Heart left ventricle (tissue), 16 donors: ENCODE measurements at regions not wholly inside any gene's neighbourhood (a gene's known extent, or its start where the extent isn't known, plus 50 kb on each side); places are given as distances from the start of the nearest gene placed in this dataset.

Source experiments
- ATAC-seq, 4 donors: fragments of 200-7000 bp; cut with Tn5 transposase; one replicate each; pipeline ENCODE4 v1.9.1; 2020 to 2022; ENCODE audit warnings: moderate library complexity in 4 of 4, mild to moderate bottlenecking in 3 of 4, moderate number of reproducible peaks in 1 of 4
- DNase-seq, 5 donors: peaks; one replicate each; pipeline ENCODE4 v3.0.0-alpha.2; 2020
- H3K27ac ChIP-seq, 12 donors: fragments of 200-600 bp; sonication (generic) in 4 of 12; one replicate each; pipeline versions ENCODE4 v1.5.0 to v1.8.0; 2016 to 2022; ENCODE audit warnings: mild to moderate bottlenecking in 2 of 12
- H3K27me3 ChIP-seq, 9 donors: fragments of 200-600 bp; sonication (generic) in 2 of 9; one replicate each; pipeline versions ENCODE4 v1.5.1 to v1.8.0; 2016 to 2022; ENCODE audit warnings: mild to moderate bottlenecking in 3 of 9
- H3K36me3 ChIP-seq, 9 donors: fragments of 200-600 bp; sonication (generic) in 2 of 9; one replicate each; pipeline versions ENCODE4 v1.5.0 to v1.8.0; 2018 to 2022; ENCODE audit warnings: mild to moderate bottlenecking in 2 of 9
- H3K4me1 ChIP-seq, 12 donors: fragments of 200-600 bp; sonication (generic) in 4 of 12; one replicate each; pipeline versions ENCODE4 v1.5.0 to v1.8.0; 2016 to 2022; ENCODE audit warnings: mild to moderate bottlenecking in 3 of 12
- H3K4me3 ChIP-seq, 12 donors: fragments of 200-600 bp; sonication (generic) in 4 of 12; one replicate each; pipeline versions ENCODE4 v1.5.0 to v1.8.0; 2017 to 2022; ENCODE audit warnings: mild to moderate bottlenecking in 9 of 12, moderate library complexity in 4 of 12
- H3K9me3 ChIP-seq, 12 donors: fragments of 200-600 bp; sonication (generic) in 4 of 12; one replicate each; pipeline versions ENCODE4 v1.5.0 to v1.8.0; 2016 to 2022; ENCODE audit warnings: mild to moderate bottlenecking in 1 of 12
- POLR2A ChIP-seq, 2 donors: fragments of 450-650 bp; IDR thresholded peaks; one replicate each; pipeline ENCODE4 v1.6.1; 2017; ENCODE audit warnings: antibody characterized with exemption in 2 of 2, mild to moderate bottlenecking in 2 of 2, moderate library complexity in 2 of 2
- WGBS, 4 donors: extraction: QIAGEN DNeasy Blood & Tissue Kit in 2 of 4; methylation state at CpG; one replicate each; pipeline versions ENCODE4 v1.1.5 to v1.1.7; 2013 to 2018; 5-methylcytosine and 5-hydroxymethylcytosine counted together
- intact Hi-C, 10 donors: fragments of 100-400 bp; cut with DNase I; formaldehyde crosslinking; loops; one replicate each; pipeline versions ENCODE4 v1.11.1 to v1.14.2; 2022
- TF ChIP-seq, protein P1 (sequence below), 12 donors: fragments of 200-600 bp; sonication (generic) in 4 of 12; IDR thresholded peaks; one replicate each; pipeline versions ENCODE4 v1.5.0 to v1.8.0; 2018 to 2022; ENCODE audit warnings: antibody characterized with exemption in 12 of 12, mild to moderate bottlenecking in 5 of 12
- donor health status: ischemic (EF 13 %, LVEDD 7.1; RV severe dilation, severe dysfunction).
- donor health status: healthy with polysubstance abuse.
- donor health status: DM: no; HTN: yes; CAD: no.
- donor health status: DM: no; HTN: no; CAD: no.
- donor health status: ischemic (EF 25% LVEDD 6.9; RV normal size, moderate dysfunction).
- donor health status: ischemic (EF 25% LVEDD 5.7; RV mildly dilated, moderate dysfunction).
- donor health status: healthy.
- donor health status: DM: yes; HTN: yes; CAD: no.
- donor health status: ischemic (EF 35%, LVEDD 5.7; RV mildly dilated, moderate dysfunction).
- donor health status: nonischemic (EF 11% LVEDD 7.7; RV severe dilation, severe dysfunction).
- donor health status: DM: yes; HTN: yes; CAD: no.
- donor health status: PGD.
- donor health status: ischemic (EF 29% LVEDD 5.4; RV normal size, mild dysfunction).
- donor health status: nonischemic (EF 23%, LVEDD 6.1; RV moderate dilation, normal function).

DNA sequence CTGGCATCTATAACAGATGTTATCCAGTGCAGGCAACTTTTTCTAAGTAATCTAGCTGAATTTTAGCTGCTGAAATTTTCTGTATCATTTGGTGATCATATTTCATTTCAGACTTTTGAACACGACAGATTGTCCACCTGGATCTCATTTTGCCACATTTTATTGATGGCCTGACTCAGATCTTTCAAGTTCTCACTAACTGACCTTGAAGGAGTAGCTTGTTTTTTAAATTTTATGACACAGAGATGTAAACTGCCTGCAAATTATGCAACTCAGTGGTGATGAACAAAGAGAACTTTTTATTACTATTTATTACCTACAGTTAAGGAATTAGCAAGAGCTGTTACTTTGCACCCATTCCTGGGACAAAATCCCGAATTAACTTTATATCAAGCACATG, 366.4 kb downstream of the PAX1 start:
- H3K4me3 ChIP-seq: no peak overlapping the region
- ATAC-seq: no peak

DNA sequence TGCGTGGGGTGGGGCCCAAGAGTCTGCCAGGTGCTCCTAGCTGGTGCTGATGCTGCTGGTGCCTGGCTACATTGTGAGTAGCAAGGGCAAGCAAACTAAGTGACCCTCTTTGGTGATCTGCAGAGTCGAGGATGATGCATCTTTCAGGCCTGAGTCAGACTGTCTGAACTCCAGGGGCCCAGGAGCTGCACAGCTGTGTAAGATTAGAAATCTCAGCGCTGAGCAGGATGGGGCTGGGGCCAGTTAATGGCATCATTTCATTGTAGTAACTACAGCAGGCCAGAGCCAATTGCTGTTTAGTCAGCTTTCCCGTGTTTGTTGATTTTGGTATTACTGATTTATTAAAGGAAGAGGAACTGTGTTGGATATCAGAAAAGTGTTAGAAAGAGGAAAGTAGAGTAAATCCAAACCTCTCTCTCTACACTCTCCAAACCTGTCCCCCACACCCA, 365.2 kb downstream of the PAX1 start:
- no peaks in the 10 kb centered on the region for H3K36me3 ChIP-seq
- intact Hi-C loops: no loop called here
- H3K4me1 ChIP-seq: no peaks in the 10 kb centered on the region
- no peak overlapping the region for H3K4me3 ChIP-seq
- TF ChIP-seq, protein P1, sequence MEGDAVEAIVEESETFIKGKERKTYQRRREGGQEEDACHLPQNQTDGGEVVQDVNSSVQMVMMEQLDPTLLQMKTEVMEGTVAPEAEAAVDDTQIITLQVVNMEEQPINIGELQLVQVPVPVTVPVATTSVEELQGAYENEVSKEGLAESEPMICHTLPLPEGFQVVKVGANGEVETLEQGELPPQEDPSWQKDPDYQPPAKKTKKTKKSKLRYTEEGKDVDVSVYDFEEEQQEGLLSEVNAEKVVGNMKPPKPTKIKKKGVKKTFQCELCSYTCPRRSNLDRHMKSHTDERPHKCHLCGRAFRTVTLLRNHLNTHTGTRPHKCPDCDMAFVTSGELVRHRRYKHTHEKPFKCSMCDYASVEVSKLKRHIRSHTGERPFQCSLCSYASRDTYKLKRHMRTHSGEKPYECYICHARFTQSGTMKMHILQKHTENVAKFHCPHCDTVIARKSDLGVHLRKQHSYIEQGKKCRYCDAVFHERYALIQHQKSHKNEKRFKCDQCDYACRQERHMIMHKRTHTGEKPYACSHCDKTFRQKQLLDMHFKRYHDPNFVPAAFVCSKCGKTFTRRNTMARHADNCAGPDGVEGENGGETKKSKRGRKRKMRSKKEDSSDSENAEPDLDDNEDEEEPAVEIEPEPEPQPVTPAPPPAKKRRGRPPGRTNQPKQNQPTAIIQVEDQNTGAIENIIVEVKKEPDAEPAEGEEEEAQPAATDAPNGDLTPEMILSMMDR (IDR thresholded peaks at IDR 0.05): no peak
- TF ChIP-seq POLR2A (IDR thresholded peaks at IDR 0.05): no peak
- ATAC-seq: peak in 3 of 4 donors; percentile 72 to 96 (median 76)
- no peaks in the 10 kb centered on the region for H3K9me3 ChIP-seq
- WGBS, 4 donors: 50 to 60% (median 54%) methylated on average over 4 of the region's 4 CpGs
- no peaks in the 10 kb centered on the region for H3K27me3 ChIP-seq
- no peak overlapping the region for H3K27ac ChIP-seq
- DNase-seq: peak in 4 of 5 donors; percentile 13 to 51 (median 36)

More for the DNA sequence above, 366.4 kb downstream of the PAX1 start:
- Histone ChIP-seq H3K27ac (no peak overlapping the region), H3K27me3 (no peaks in the 10 kb centered on the region), H3K4me1 (no peaks in the 10 kb centered on the region), H3K9me3 (no peaks in the 10 kb centered on the region), H3K36me3 (no peaks in the 10 kb centered on the region)
- TF ChIP-seq POLR2A (IDR thresholded peaks at IDR 0.05): no peak
- TF ChIP-seq, protein P1 (IDR thresholded peaks at IDR 0.05): no peak
- intact Hi-C loops: no loop called here
- 64 to 75% (median 65%) methylated on average over 2 of the region's 2 CpGs for WGBS, 4 donors
- DNase-seq: no peak

DNA sequence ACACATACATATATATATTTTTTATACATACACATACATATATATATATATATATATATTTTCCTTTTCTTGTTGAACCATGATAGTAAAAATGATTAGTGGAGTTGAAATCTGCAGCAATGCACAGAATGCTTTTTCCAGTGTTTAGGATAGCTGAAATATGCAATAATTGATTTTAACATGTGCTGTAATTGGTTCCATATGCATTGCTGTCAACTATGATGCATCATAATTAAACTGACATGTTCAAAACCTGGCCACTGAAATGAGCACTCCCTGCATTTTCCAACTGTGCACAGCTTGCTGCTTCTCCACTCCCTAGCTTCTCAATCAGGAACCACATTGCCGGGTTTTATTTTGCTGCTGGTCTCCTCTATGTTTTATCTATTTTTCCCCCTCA, 358.3 kb downstream of the PAX1 start:
- WGBS, 4 donors: 88 to 92% (median 89%) methylated on average over 1 of the region's 1 CpG
- no peaks in the 10 kb centered on the region for H3K27me3 ChIP-seq
- H3K9me3 ChIP-seq: no peaks in the 10 kb centered on the region
- no peaks in the 10 kb centered on the region for H3K4me1 ChIP-seq
- DNase-seq (no peak), ATAC-seq (no peak)
- intact Hi-C loops: no loop called here
- H3K27ac ChIP-seq: no peak overlapping the region
- TF ChIP-seq, protein P1 (IDR thresholded peaks at IDR 0.05): no peak
- TF ChIP-seq POLR2A (IDR thresholded peaks at IDR 0.05): no peak
- H3K36me3 ChIP-seq: no peaks in the 10 kb centered on the region
- H3K4me3 ChIP-seq: no peak overlapping the region

DNA sequence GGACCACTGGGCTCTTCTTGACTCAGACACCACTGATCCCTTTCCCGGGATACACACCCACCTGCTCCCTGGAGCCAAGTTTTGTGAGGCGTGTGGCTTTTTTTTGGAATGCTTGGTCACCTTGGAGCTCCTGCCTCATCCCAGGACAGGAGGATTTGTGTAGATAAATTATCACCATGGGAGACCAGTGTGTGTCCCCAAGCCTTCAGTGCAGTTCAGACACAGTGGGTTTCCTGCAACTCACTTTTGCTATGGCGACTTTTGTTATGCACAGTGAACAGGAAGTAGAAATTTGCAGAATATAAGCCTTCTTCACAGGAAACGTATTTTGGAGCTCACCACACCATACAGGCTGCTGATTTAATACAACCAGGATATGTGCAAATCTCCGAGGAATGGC, 357.4 kb downstream of the PAX1 start:
- Histone ChIP-seq H3K4me3 (no peak overlapping the region), H3K27me3 (no peaks in the 10 kb centered on the region), H3K27ac (no peak overlapping the region), H3K36me3 (no peaks in the 10 kb centered on the region), H3K4me1 (no peaks in the 10 kb centered on the region), H3K9me3 (no peaks in the 10 kb centered on the region)
- no peak for ATAC-seq
- intact Hi-C loops: no loop called here
- TF ChIP-seq, protein P1 (IDR thresholded peaks at IDR 0.05): no peak
- no peak for TF ChIP-seq POLR2A (IDR thresholded peaks at IDR 0.05)
- WGBS, 4 donors: 58 to 67% (median 63%) methylated on average over 5 of the region's 5 CpGs
- DNase-seq: no peak
